GM19372 (cell line): ENCODE measurements at regions not wholly inside any gene's neighbourhood (a gene's known extent, or its start where the extent isn't known, plus 50 kb on each side); places are given as distances from the start of the nearest gene placed in this dataset.
"Not testable (repeated sequence)": the region's sequence is repeated elsewhere in the genome, so short reads cannot be mapped to it uniquely, and the experiment has no call there.

Source experiments
- ATAC-seq: cut with Tn5 transposase; IDR thresholded peaks from one replicate; pipeline ENCODE4 v1.9.1; 2021; ENCODE audit warnings: mild to moderate bottlenecking, low read depth, moderate library complexity; ENCODE audit not compliant: unreplicated experiment

DNA sequence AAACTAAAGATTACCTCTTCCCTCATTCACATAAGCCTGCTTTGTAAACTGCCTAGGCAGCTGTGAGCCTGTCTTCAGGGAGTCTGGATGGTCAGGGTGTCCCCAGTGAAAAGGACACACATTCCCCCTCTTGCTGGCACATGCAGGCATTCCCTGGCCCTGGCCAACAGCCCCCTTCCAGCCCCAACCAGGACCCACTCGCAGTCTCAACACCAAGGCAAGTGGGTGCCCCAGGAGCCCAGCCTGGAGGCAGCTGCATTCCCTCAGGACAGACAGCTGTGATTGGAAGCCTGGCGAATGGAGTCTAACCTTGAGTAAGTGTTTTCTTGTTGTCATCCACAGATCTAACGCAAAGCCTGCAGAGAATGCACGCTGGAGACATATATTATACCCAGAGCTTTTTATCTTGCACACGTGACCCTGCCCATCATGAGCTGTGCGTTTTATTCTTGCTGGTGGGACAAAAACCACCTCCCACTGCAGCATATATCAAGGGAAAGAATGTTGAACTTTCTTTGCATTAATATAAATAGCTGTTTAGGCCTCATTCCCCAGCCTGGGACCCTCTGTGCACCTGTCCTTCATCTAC, 95.0 kb upstream of the LHX1 start:
- ATAC-seq, result no peak

GRCh38 chr17:36842963-36843558, 94.2 kb upstream of the LHX1 start:
- no peak for ATAC-seq

- no peak for ATAC-seq
Observed at GRCh38 chr17:36844013-36844412, 93.3 kb upstream of the LHX1 start.

- ATAC-seq, result no peak
Observed at GRCh38 chr17:36844601-36845000, 92.7 kb upstream of the LHX1 start.

DNA sequence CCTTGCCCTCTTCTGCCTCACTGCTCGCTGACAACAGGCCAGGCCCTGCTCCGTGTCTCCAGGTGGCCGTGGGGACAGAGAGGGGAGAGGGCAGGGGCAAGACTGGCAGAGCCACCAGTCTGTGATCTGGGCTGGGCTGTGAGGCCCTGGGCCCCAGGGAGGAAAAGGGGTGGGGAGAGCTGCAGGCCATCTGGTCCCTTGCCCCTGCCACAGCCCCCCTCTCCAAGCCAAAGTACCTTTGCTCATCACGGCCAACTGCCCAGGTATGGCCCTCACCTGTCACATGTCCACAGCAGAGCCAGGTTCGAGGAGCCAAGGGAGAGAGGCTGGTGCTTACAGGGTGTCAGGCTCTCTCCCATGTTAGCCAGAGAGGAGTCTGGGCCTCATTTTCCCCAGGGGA, 91.4 kb upstream of the LHX1 start:
- ATAC-seq, result no peak

GRCh38 chr17:36846410-36847292, 90.6 kb upstream of the LHX1 start:
- no peak for ATAC-seq

GRCh38 chr17:36848008-36848902, 89.0 kb upstream of the LHX1 start:
- no peak for ATAC-seq

- ATAC-seq, result not testable (repeated sequence)
Observed at GRCh38 chr17:36849020-36849419, 88.3 kb upstream of the LHX1 start.

GRCh38 chr17:36849871-36850348, 87.4 kb upstream of the LHX1 start:
- ATAC-seq, result no peak

GRCh38 chr17:36850790-36851189, 86.5 kb upstream of the LHX1 start:
- ATAC-seq, result no peak

DNA sequence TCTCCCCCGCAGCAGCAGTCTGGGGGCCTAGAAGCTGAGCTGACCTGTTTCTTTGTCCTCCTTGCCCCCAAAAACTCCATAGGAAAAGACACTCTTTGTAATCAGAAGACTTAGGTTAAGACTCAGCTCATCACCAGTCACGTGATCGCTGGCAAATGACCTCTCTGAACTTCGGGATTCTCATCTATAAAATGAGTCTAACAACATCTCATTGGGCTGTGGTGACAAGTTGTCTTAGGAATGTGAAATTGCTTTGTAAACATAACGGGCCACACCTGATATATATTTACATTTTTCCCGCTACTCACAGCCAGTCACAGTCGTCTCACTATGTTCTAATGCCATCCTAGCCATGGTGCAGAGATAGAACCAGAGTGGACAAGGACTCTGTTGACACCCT, 86.0 kb upstream of the LHX1 start:
- no peak for ATAC-seq

GRCh38 chr17:36852478-36852877, 84.8 kb upstream of the LHX1 start:
- not testable (repeated sequence) for ATAC-seq

- no peak for ATAC-seq
Observed at GRCh38 chr17:36854982-36855381, 82.3 kb upstream of the LHX1 start.

DNA sequence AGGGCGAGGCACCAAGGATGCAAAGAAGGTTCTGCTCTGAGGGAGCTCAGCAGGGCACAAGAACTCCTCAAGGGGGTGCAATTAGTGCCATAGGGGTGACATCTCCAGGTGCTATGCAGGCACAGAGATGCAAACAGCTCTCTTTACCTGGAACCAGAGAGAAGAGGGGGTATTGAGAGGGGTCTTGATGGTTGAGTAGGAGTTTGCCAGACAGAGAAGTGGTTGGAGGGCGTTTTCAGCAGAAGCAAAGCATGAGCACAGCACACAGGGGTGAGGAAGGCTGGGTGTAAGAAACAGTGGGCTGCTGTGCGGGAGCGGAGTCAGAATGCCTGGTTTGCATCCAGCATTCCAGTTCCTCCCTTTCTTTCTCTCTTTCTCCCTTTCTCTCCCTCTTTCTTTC, 81.8 kb upstream of the LHX1 start:
- ATAC-seq, result no peak

DNA sequence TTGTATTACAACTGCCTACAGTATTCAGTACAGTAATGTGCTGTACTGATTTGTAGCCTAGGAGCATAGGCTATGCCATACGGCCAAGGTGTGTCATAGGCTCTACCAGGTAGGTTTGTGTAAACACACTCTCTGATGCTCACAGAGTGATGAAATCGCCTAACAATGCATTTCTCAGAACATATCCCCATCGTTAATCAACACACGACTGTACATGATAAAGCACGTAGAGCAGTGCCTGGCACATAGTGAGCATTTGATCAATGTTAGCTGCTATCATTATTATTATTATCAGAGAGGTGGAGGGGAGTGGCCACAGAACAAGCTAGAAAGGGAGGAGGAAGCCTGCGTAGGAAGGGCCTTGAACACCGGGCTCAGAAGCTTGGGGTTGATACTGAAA, 81.1 kb upstream of the LHX1 start:
- no peak for ATAC-seq

- no peak for ATAC-seq
Observed at GRCh38 chr17:36856903-36857381, 80.3 kb upstream of the LHX1 start.

DNA sequence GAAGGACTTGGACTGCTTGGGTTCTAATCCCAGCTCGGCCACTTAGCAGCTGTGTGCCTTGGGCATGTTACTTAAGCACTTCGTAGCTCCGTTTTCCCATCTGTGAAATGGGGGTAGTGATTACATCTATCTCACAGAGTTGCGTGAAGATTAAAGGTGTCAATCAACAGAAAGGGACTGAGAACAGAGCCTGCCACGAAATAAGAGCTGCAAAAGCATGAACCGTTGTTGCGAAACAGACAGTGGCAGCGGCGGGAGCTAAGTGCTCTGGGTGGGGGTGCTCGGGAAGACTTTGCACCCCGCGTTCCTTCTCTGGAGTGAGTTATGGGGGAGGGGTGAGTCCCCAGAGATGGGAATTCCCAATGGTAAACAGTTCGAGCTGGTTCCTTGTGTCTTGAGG, 79.6 kb upstream of the LHX1 start:
- no peak for ATAC-seq

GRCh38 chr17:36858119-36859002, 78.9 kb upstream of the LHX1 start:
- no peak for ATAC-seq

DNA sequence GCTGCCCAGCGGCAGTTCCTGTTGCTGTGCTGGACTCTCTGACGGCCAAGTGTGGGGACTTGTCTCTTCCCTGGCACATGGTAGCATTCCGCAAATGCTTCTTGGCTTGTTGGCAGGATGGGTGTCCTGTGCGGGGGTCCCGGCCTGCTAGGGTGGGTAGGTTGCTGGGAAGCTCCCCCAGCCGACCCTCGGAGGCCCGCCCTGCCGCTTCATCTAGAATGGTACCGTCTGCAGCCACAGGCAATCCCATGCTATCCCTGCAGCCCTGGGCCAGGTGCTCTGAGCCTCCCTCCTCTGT, 78.3 kb upstream of the LHX1 start:
- no peak for ATAC-seq

- ATAC-seq, result no peak
Observed at GRCh38 chr17:36859706-36860105, 77.6 kb upstream of the LHX1 start.
